ENCODE measurements at regions not wholly inside any gene's neighbourhood (a gene's known extent, or its start where the extent isn't known, plus 50 kb on each side); places are given as distances from the start of the nearest gene placed in this dataset.
"Not testable (repeated sequence)": the region's sequence is repeated elsewhere in the genome, so short reads cannot be mapped to it uniquely, and the experiment has no call there.

- H3K27ac ChIP-seq (ENCODE audit: low read depth in 2 of 2, low read length in 1 of 2): no peak overlapping the region
- H3K4me3 ChIP-seq (ENCODE audit: low read depth in 1 of 2, low read length in 2 of 2): no peak overlapping the region
- H3K36me3 ChIP-seq (ENCODE audit: control insufficient read depth in 2 of 2, insufficient read depth in 2 of 2, low read length in 1 of 2): no peaks in the 10 kb centered on the region
- peaks cover 6 to 8% of the 10 kb centered on the region in 2 donors for H3K9me3 ChIP-seq (ENCODE audit: control insufficient read depth in 2 of 2, insufficient read depth in 1 of 2, low read depth in 1 of 2, low read length in 1 of 2)
- no peaks in the 10 kb centered on the region for H3K4me1 ChIP-seq (ENCODE audit: control insufficient read depth in 2 of 2, insufficient read depth in 2 of 2, low read length in 1 of 2)
- H3K27me3 ChIP-seq (ENCODE audit: control insufficient read depth in 1 of 2, insufficient read depth in 2 of 2, low read length in 2 of 2): no peaks in the 10 kb centered on the region
- 54 to 56% methylated on average over 4 of the region's 4 CpGs for WGBS, 2 donors
These were observed 411.0 kb upstream of the DPP6 start for GRCh38 chr7:153641199-153641598.

GRCh38 chr7:153642989-153643388 is 409.2 kb upstream of the DPP6 start:
- no peaks in the 10 kb centered on the region for H3K36me3 ChIP-seq (ENCODE audit: control insufficient read depth in 2 of 2, insufficient read depth in 2 of 2, low read length in 1 of 2)
- H3K4me3 ChIP-seq (ENCODE audit: low read depth in 1 of 2, low read length in 2 of 2): no peak overlapping the region
- H3K27ac ChIP-seq (ENCODE audit: low read depth in 2 of 2, low read length in 1 of 2): no peak overlapping the region
- no peaks in the 10 kb centered on the region for H3K4me1 ChIP-seq (ENCODE audit: control insufficient read depth in 2 of 2, insufficient read depth in 2 of 2, low read length in 1 of 2)
- peaks cover 6 to 8% of the 10 kb centered on the region in 2 donors for H3K9me3 ChIP-seq (ENCODE audit: control insufficient read depth in 2 of 2, insufficient read depth in 1 of 2, low read depth in 1 of 2, low read length in 1 of 2)
- H3K27me3 ChIP-seq (ENCODE audit: control insufficient read depth in 1 of 2, insufficient read depth in 2 of 2, low read length in 2 of 2): no peaks in the 10 kb centered on the region

DNA sequence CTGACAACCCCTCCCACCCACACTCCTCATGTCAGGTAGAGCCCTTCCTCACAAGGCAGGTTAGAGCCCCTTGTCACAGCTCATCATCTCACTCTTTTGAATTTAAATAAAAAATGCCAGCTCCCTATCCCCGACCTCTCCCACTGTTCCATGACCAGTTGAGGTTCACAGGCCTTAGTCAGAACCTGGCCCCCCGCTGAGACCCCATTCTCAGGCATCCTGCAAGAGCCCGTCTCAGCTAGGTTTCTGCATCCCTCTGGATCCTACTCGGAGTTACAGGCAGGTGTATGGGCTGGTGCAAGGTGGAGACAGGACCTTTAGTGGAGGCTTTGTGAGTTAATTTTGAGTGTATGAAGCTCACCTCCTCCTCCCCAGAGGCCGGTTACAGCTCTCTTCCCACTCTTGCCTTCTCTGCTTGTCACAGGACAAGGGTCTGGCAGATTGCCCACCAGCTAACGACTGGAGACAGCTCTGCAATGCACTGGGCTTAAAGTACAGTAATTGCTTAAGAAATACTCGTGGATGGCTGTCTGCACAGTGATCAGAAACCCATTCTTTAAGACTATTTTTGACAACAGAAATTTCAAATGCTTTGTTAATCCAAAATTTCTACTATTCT is 394.9 kb upstream of the DPP6 start:
- Histone ChIP-seq H3K4me1 (ENCODE audit: control insufficient read depth in 2 of 2, insufficient read depth in 2 of 2, low read length in 1 of 2) (no peaks in the 10 kb centered on the region), H3K36me3 (ENCODE audit: control insufficient read depth in 2 of 2, insufficient read depth in 2 of 2, low read length in 1 of 2) (no peaks in the 10 kb centered on the region), H3K27me3 (ENCODE audit: control insufficient read depth in 1 of 2, insufficient read depth in 2 of 2, low read length in 2 of 2) (no peaks in the 10 kb centered on the region), H3K4me3 (ENCODE audit: low read depth in 1 of 2, low read length in 2 of 2) (no peak overlapping the region), H3K9me3 (ENCODE audit: control insufficient read depth in 2 of 2, insufficient read depth in 1 of 2, low read depth in 1 of 2, low read length in 1 of 2) (peaks cover 4 to 11% of the 10 kb centered on the region in 2 donors), H3K27ac (ENCODE audit: low read depth in 2 of 2, low read length in 1 of 2) (no peak overlapping the region)
- WGBS, 2 donors: 38 to 49% methylated on average over 7 of the region's 7 CpGs

DNA sequence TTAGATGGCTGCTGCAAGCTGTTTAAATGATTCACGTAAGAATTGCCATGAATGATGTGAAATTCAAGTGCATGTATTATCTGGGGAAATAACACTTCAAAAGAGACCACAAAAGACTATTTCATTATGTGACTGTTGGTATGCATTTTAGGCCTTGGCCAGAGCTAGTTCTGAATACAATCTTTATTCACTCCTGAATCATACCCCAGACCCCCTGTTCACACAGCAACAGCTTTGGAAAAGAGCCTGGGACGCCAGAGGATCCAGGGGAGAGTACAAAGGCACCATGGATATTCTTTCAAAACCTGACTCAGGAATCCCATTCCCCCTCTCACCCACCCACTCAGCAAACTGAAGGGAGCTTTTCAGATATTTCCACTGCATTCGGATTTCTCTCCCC is 377.1 kb upstream of the DPP6 start:
- Histone ChIP-seq H3K36me3 (ENCODE audit: control insufficient read depth in 2 of 2, insufficient read depth in 2 of 2, low read length in 1 of 2) (no peaks in the 10 kb centered on the region), H3K27ac (ENCODE audit: low read depth in 2 of 2, low read length in 1 of 2) (no peak overlapping the region), H3K9me3 (ENCODE audit: control insufficient read depth in 2 of 2, insufficient read depth in 1 of 2, low read depth in 1 of 2, low read length in 1 of 2) (no peaks in the 10 kb centered on the region), H3K4me1 (ENCODE audit: control insufficient read depth in 2 of 2, insufficient read depth in 2 of 2, low read length in 1 of 2) (no peaks in the 10 kb centered on the region), H3K4me3 (ENCODE audit: low read depth in 1 of 2, low read length in 2 of 2) (no peak overlapping the region), H3K27me3 (ENCODE audit: control insufficient read depth in 1 of 2, insufficient read depth in 2 of 2, low read length in 2 of 2) (no peaks in the 10 kb centered on the region)
- 46 to 49% methylated on average over 3 of the region's 3 CpGs for WGBS, 2 donors

- 65 to 77% methylated on average over 3 of the region's 3 CpGs for WGBS, 2 donors
- H3K27ac ChIP-seq (ENCODE audit: low read depth in 2 of 2, low read length in 1 of 2): no peak overlapping the region
These were observed 369.6 kb upstream of the DPP6 start for GRCh38 chr7:153682628-153683027.

GRCh38 chr7:153696242-153696641 is 356.0 kb upstream of the DPP6 start:
- Histone ChIP-seq H3K27ac (ENCODE audit: low read depth in 2 of 2, low read length in 1 of 2) (no peak overlapping the region), H3K4me3 (ENCODE audit: low read depth in 1 of 2, low read length in 2 of 2) (no peak overlapping the region), H3K27me3 (ENCODE audit: control insufficient read depth in 1 of 2, insufficient read depth in 2 of 2, low read length in 2 of 2) (no peaks in the 10 kb centered on the region), H3K9me3 (ENCODE audit: control insufficient read depth in 2 of 2, insufficient read depth in 1 of 2, low read depth in 1 of 2, low read length in 1 of 2) (peaks cover 0 to 11% of the 10 kb centered on the region in 2 donors), H3K36me3 (ENCODE audit: control insufficient read depth in 2 of 2, insufficient read depth in 2 of 2, low read length in 1 of 2) (no peaks in the 10 kb centered on the region), H3K4me1 (ENCODE audit: control insufficient read depth in 2 of 2, insufficient read depth in 2 of 2, low read length in 1 of 2) (no peaks in the 10 kb centered on the region)
- 93% methylated on average over 12 of the region's 12 CpGs for WGBS, 2 donors

More at GRCh38 chr7:153682628-153683027, 369.6 kb upstream of the DPP6 start:
- Histone ChIP-seq H3K4me1 (ENCODE audit: control insufficient read depth in 2 of 2, insufficient read depth in 2 of 2, low read length in 1 of 2) (no peaks in the 10 kb centered on the region), H3K27me3 (ENCODE audit: control insufficient read depth in 1 of 2, insufficient read depth in 2 of 2, low read length in 2 of 2) (no peaks in the 10 kb centered on the region), H3K36me3 (ENCODE audit: control insufficient read depth in 2 of 2, insufficient read depth in 2 of 2, low read length in 1 of 2) (no peaks in the 10 kb centered on the region), H3K9me3 (ENCODE audit: control insufficient read depth in 2 of 2, insufficient read depth in 1 of 2, low read depth in 1 of 2, low read length in 1 of 2) (no peaks in the 10 kb centered on the region), H3K4me3 (ENCODE audit: low read depth in 1 of 2, low read length in 2 of 2) (no peak overlapping the region)

DNA sequence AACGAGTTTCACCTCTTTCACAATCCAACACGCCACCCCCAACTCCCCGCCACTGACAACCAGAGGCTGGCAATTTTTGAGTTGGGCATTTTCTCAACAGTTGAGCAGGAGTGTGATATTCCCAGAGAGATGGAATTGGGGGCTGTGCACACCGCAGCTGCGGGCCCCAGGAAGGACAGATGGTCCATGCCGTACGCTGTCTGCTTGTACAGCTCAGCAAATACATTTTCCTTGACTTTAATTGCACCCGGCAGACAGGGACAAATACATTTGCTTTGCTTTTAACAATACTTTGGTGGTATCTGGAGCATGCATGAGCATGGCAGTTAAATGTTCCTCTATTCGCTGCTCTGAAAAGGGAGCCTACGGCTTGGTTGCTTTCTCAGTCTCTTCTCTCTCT is 354.2 kb upstream of the DPP6 start:
- H3K36me3 ChIP-seq (ENCODE audit: control insufficient read depth in 2 of 2, insufficient read depth in 2 of 2, low read length in 1 of 2): no peaks in the 10 kb centered on the region
- H3K4me1 ChIP-seq (ENCODE audit: control insufficient read depth in 2 of 2, insufficient read depth in 2 of 2, low read length in 1 of 2): no peaks in the 10 kb centered on the region
- H3K27me3 ChIP-seq (ENCODE audit: control insufficient read depth in 1 of 2, insufficient read depth in 2 of 2, low read length in 2 of 2): no peaks in the 10 kb centered on the region
- H3K27ac ChIP-seq (ENCODE audit: low read depth in 2 of 2, low read length in 1 of 2): no peak overlapping the region
- H3K9me3 ChIP-seq (ENCODE audit: control insufficient read depth in 2 of 2, insufficient read depth in 1 of 2, low read depth in 1 of 2, low read length in 1 of 2): peaks cover 0 to 11% of the 10 kb centered on the region in 2 donors
- no peak overlapping the region for H3K4me3 ChIP-seq (ENCODE audit: low read depth in 1 of 2, low read length in 2 of 2)
- 77 to 79% methylated on average over 10 of the region's 10 CpGs for WGBS, 2 donors

- Histone ChIP-seq H3K9me3 (ENCODE audit: control insufficient read depth in 2 of 2, insufficient read depth in 1 of 2, low read depth in 1 of 2, low read length in 1 of 2) (peaks cover 0 to 5% of the 10 kb centered on the region in 2 donors), H3K4me3 (ENCODE audit: low read depth in 1 of 2, low read length in 2 of 2) (no peak overlapping the region), H3K27ac (ENCODE audit: low read depth in 2 of 2, low read length in 1 of 2) (no peak overlapping the region), H3K36me3 (ENCODE audit: control insufficient read depth in 2 of 2, insufficient read depth in 2 of 2, low read length in 1 of 2) (no peaks in the 10 kb centered on the region), H3K27me3 (ENCODE audit: control insufficient read depth in 1 of 2, insufficient read depth in 2 of 2, low read length in 2 of 2) (no peaks in the 10 kb centered on the region), H3K4me1 (ENCODE audit: control insufficient read depth in 2 of 2, insufficient read depth in 2 of 2, low read length in 1 of 2) (no peaks in the 10 kb centered on the region)
These were observed 350.5 kb upstream of the DPP6 start for GRCh38 chr7:153701678-153702077.

DNA sequence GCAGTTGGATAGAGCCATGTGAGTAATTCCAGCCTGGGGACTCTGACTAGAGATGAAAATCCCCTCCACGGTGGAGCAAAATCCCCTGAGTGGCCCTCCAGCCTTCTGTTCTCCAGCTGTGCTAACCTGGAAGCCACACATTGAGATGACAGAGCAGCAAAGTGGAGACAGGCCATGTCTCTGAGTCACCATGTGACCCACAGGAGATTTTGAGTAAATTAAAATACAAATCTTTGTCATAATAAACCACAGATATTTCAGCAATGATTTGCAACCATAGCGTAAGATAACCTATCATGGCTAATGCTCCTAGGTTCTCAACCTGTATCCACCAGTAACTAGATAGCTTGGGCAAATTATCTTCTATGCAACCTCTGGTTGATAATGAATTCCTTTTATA is 328.3 kb upstream of the DPP6 start:
- H3K27ac ChIP-seq (ENCODE audit: low read depth in 2 of 2, low read length in 1 of 2); H3K9me3 ChIP-seq (ENCODE audit: control insufficient read depth in 2 of 2, insufficient read depth in 1 of 2, low read depth in 1 of 2, low read length in 1 of 2); H3K36me3 ChIP-seq (ENCODE audit: control insufficient read depth in 2 of 2, insufficient read depth in 2 of 2, low read length in 1 of 2); H3K27me3 ChIP-seq (ENCODE audit: control insufficient read depth in 1 of 2, insufficient read depth in 2 of 2, low read length in 2 of 2); H3K4me1 ChIP-seq (ENCODE audit: control insufficient read depth in 2 of 2, insufficient read depth in 2 of 2, low read length in 1 of 2); H3K4me3 ChIP-seq (ENCODE audit: low read depth in 1 of 2, low read length in 2 of 2): not testable (repeated sequence)
- WGBS, 2 donors: 54 to 74% methylated on average over 1 to 2 of the region's 2 CpGs

GRCh38 chr7:153731504-153731903 is 320.7 kb upstream of the DPP6 start:
- H3K27ac ChIP-seq (ENCODE audit: low read depth in 2 of 2, low read length in 1 of 2); H3K4me3 ChIP-seq (ENCODE audit: low read depth in 1 of 2, low read length in 2 of 2); H3K27me3 ChIP-seq (ENCODE audit: control insufficient read depth in 1 of 2, insufficient read depth in 2 of 2, low read length in 2 of 2); H3K4me1 ChIP-seq (ENCODE audit: control insufficient read depth in 2 of 2, insufficient read depth in 2 of 2, low read length in 1 of 2); H3K9me3 ChIP-seq (ENCODE audit: control insufficient read depth in 2 of 2, insufficient read depth in 1 of 2, low read depth in 1 of 2, low read length in 1 of 2); H3K36me3 ChIP-seq (ENCODE audit: control insufficient read depth in 2 of 2, insufficient read depth in 2 of 2, low read length in 1 of 2): not testable (repeated sequence)
- WGBS, 2 donors: 77 to 80% methylated on average over 6 to 7 of the region's 7 CpGs
